RPMI8226 (cell line): ENCODE measurements at regions not wholly inside any gene's neighbourhood (a gene's known extent, or its start where the extent isn't known, plus 50 kb on each side); places are given as distances from the start of the nearest gene placed in this dataset.
A peak's percentile ranks its signal among the peaks of the same experiment; 100 is the strongest.

Experiments used
- DNase-seq: peaks from one replicate; pipeline ENCODE4 v3.0.0-alpha.2; 2015

- DNase-seq: no peak
Measured at GRCh38 chr3:64351713-64352638, 126.7 kb upstream of the PRICKLE2 start.

DNA sequence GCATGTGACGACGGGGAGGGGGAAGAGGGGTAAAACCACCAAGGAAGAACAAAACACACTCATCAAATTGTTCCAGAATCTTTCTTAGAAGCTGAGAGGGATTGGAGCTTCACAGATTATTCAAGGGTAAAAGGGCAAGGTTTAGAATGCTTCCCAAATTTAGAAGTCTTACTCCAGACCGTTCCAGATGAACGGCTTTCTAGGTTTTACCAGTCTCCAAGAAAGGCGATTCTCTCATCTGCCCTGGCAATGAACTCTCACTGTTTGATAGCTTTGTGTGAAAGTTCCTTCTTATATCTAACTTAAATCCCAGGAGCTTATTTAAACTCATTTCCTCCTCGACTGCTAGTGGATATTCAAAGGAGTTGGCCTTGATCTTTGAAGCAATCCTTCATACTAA, 124.3 kb upstream of the PRICKLE2 start:
- DNase-seq: no peak

DNA sequence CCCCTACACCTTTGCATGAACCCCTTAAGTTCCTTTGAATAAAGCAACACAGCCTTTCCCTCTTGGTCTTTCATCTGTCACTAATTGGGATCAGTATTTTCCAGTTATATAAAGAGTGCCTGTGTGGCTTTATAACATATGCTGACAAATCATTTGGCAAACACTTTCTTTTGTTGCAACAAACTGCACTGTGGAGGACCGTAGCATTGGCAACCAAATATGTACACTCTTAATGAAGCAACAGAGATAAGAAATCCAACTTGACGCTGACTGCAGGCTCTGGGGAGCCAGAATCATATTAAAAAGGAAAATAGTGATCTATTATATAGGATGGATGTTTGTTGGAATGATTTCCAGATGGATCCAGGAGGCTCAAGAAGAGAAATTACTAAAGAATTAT, 120.1 kb upstream of the PRICKLE2 start:
- DNase-seq: no peak

- DNase-seq: no peak
Measured at GRCh38 chr3:64344721-64345207, 119.5 kb upstream of the PRICKLE2 start.

- DNase-seq: no peak
Measured at GRCh38 chr3:64343689-64344430, 118.6 kb upstream of the PRICKLE2 start.

DNA sequence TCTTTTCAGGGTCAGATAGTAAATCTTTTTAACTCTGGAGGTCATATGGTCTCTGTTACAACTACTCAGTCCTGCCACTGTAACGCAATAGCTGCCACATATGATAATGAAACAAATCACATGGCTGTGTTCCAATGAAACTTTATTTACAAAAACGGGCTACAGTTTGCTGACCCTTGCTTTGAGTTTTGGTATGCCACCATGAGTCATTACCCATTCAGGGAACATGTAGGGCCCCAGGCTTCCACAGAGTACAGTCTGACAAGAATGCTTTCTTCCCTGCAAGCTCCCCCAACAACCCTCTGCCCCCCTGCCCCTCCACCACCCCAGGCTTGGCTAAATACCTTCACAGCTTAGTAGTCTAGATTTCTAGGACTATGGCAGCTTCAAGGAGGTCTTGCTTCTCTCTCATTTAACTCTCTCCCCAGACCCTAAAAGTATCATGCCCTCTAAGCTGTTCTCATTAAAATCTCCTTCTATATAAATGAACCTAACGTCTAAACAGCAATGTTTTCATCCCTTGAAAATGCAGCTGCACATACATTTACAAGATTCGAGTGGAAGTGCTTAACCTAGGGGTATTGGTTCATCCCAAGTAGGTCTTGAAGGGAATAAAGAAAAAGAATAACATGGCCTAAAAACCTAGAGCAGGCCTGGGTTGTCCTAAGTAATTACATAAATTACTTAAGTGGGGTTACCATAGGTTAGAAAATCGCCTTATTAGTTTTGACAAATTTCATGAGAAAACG, 117.8 kb upstream of the PRICKLE2 start:
- DNase-seq: no peak

GRCh38 chr3:64341296-64341695, 116.0 kb upstream of the PRICKLE2 start:
- DNase-seq: no peak

GRCh38 chr3:64340641-64341101, 115.4 kb upstream of the PRICKLE2 start:
- DNase-seq: no peak

DNA sequence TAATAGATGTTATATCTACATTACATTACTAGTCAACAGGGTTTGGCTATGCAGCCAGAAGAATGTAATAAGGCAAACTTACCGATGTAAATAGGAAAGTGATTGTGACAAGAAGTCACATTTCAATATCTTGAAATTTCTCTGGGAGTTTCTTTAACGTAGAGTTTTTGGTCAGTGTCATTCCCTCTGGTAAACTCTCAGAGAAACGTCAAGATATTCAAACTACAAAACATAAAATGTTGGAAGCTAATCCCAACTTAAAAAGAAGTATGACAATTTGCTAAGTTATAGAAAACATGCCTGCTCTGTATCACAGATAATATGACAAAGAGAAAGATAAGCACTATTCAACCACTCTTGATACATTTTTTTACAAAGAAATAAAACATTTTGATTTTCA, 111.2 kb upstream of the PRICKLE2 start:
- DNase-seq: no peak

- DNase-seq: no peak
Measured at GRCh38 chr3:64332459-64333350, 107.4 kb upstream of the PRICKLE2 start.

DNA sequence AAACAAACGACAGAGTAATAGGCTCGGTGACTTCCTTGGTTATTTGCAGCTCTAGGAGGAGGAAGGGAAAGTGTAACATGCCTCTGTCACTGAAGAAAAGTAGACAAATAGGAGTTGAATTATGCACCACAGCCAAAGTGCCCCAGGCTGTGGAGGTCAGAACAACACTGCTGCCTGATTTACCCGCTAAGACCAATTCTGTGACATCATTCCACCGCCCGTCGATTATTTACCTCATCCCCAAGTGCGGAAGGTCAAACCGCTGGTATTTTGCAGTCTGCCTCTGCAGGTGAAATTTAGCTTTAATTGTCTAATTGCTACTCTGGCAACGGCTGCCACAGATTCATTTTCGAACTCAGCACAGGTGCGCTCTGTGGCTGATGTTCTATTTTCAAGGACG, 106.3 kb upstream of the PRICKLE2 start:
- peak; percentile 42 for DNase-seq

- DNase-seq: peak; percentile 14
Measured at GRCh38 chr3:64329037-64329436, 103.8 kb upstream of the PRICKLE2 start.

DNA sequence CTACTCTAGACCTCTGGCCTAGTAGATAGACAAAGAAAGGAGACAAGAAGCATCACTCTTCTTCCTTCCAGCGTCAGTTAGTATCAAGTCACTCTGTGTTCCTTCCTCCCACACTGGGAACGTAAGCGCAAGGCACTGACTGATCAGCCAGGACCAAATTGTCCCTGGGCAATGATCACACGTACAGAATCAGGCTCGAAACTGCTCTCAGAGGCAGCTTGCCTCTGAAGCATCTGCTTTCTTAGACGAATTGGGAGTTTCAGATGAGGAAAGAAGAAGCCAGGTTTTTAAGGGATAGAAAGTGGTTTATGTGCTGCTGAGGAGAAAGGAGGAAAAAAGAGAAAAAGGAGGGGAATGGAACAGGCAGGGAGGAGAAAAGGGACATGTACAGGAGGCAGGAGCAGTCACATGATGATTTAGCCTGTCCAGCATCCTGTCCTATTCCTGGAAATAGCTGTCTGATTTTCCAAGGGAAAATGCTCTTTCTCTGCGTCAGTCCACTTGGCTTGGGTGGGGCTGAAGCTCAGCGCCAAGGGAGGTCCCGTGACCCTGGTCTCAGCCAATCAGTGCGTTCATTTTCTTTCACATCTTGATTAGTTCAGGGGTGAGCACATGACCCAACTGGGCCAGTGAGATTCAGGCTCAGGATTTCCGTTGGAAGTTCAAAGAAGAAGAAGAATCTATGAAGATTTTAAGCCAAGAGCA, 102.0 kb upstream of the PRICKLE2 start:
- DNase-seq: no peak

DNA sequence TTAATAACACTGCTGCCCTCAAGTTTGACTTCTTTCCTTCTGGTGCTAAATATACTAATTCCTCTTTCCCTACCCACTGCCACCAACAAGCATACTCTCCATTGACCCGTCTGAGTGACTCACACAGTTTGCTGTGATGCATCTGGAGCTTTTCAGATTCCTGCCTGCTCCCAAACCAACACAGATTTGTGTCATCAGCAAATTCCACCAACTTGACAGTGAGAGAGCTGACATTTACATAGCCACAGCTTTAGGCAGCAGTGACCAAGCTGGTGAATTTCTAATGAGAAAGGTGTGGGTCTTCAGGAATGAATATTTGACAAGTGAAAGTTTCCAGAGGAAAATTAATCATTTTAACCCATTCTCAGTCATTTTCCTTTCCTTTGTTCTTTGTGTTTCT, 96.5 kb upstream of the PRICKLE2 start:
- DNase-seq: peak; percentile 12

DNA sequence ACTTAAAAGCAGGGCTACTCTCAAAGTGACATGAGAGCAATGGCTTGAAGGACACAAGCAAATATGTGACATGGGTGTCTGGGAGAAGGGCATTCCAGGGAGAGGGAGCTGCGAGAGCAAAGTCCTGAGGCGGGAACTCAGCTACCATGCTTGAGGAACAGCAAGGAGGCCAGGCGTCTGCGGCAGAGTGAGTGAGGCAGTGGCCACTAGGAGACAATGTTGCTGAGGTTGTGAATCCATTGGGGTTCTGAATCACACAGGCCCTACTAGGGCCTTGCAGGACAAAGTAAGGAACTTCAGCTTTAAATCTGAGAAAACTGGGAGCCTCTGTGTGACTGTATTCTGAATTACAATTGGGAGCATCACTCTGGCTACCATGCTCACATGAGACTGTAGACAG, 94.1 kb upstream of the PRICKLE2 start:
- no peak for DNase-seq

GRCh38 chr3:64318668-64319271, 93.5 kb upstream of the PRICKLE2 start:
- DNase-seq: no peak

GRCh38 chr3:64318001-64318400, 92.7 kb upstream of the PRICKLE2 start:
- DNase-seq: no peak

DNA sequence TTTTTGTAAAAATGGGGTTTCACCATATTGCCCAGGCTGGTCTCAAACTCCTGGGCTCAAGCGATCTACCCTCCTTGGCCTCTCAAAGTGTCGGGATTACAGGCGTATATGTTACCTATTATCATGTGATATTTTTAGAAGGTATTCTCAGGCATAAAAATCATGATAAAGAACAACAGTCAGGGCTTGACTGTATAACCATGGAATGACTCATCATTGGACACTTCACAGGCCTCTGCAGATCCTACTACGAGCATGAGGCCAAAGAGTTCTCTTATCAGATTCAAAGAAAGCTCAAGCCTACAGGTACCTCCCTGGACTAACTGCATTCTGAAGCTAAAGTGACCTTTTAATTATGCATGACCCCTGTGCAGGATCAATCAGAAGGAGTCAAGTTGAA, 91.7 kb upstream of the PRICKLE2 start:
- DNase-seq: no peak

DNA sequence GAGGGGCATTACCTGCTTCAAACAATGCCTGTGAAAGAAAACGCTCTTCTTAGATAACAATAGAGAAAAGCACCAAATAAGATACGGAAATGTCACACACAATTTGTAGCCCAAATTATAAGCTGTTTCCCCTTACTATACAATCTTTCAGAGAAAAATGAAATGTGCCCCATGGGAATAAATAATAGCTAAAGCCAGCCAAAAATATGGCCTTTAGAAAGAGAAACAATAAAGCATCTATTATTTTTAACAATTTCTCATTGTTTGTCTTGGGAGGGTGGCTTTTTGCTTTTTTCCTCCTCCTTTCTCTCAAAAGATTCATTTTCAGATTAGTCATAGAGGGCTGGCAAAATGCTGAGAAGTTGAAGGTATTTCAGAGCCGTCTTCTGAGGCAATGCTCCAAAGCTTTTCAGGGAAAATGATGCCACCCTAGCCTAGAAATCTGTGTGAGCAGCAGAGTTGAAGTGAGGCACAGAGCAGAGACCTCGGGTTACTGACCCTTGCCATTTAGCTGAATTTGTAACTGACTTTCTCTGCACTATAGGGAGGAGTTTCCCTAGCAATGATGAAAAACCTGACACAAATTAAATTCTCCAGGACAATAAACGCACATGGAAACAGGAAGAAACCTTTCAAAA, 86.3 kb upstream of the PRICKLE2 start:
- DNase-seq: no peak

DNA sequence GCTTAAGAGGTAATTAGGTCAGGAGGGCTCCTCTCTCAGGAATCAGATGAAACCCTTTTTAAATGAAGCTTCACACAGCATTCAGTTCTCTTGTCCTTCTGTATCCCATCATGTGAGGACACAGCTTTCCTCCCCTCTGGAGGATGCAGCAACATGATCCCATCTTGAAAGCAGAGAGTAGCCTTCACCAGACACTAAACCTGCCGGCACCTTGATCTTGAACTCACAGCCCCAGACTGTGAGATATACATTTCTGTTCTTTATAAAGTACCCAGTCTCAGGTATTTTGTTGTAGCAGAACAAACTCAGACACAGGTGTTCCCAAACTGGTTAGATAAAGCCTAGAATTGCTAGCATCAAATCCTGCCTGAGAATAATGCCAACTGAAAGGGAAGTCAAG, 83.7 kb upstream of the PRICKLE2 start:
- no peak for DNase-seq
